MCF 10A (cell line): ENCODE measurements at regions not wholly inside any gene's neighbourhood (a gene's known extent, or its start where the extent isn't known, plus 50 kb on each side); places are given as distances from the start of the nearest gene placed in this dataset.

Source experiments
- BruUV-seq: library from RNA; stranded (reverse); fragments of 400-500 nt; replicated peaks from 2 replicates; lab custom pipeline; 2021; lab: Mats Ljungman, UMichigan
- CTCF ChIA-PET: fragments of 300-600 bp; sonication (Branson Sonifier 250); formaldehyde crosslinking; extraction: SDS; loops from one replicate; lab custom pipeline; 2021; ENCODE audit warnings: antibody characterized with exemption, inconsistent platforms; lab: Yijun Ruan, JAX
- POLR2A ChIA-PET: fragments of 300-600, 350-650 bp; sonication (Branson Sonifier 250); formaldehyde crosslinking; extraction: SDS; loops from one replicate; lab custom pipeline; 2020; ENCODE audit warnings: antibody characterized with exemption, inconsistent platforms; lab: Yijun Ruan, JAX
- DNase-seq: peaks from one replicate; pipeline ENCODE4 v3.0.0-alpha.2; 2018; ENCODE audit not compliant: unreplicated experiment
- H3K27ac Mint-ChIP-seq: one replicate; pipeline ENCODE4 v1.8.0; 2022; ENCODE audit warnings: mild to moderate bottlenecking, low read depth, mixed read lengths; ENCODE audit not compliant: unreplicated experiment
- H3K27me3 Mint-ChIP-seq: one replicate; pipeline ENCODE4 v1.8.0; 2022; ENCODE audit warnings: mixed read lengths; ENCODE audit not compliant: insufficient read depth, unreplicated experiment
- H3K36me3 Mint-ChIP-seq: one replicate; pipeline ENCODE4 v1.8.0; 2022; ENCODE audit warnings: mild to moderate bottlenecking, moderate library complexity, mixed read lengths; ENCODE audit not compliant: insufficient read depth, unreplicated experiment
- H3K4me1 Mint-ChIP-seq: one replicate; pipeline ENCODE4 v1.8.0; 2022; ENCODE audit warnings: mixed read lengths; ENCODE audit not compliant: insufficient read depth, unreplicated experiment
- H3K4me3 Mint-ChIP-seq: one replicate; pipeline ENCODE4 v1.8.0; 2022; ENCODE audit warnings: mild to moderate bottlenecking, moderate library complexity, mixed read lengths; ENCODE audit not compliant: unreplicated experiment
- H3K9me3 Mint-ChIP-seq: one replicate; pipeline ENCODE4 v1.8.0; 2022; ENCODE audit warnings: mixed read lengths; ENCODE audit not compliant: unreplicated experiment
- intact Hi-C: fragments of 100-400 bp; cut with micrococcal nuclease; formaldehyde crosslinking; loops from 2 replicates; pipeline ENCODE4 v1.14.1; 2022
- TF ChIP-seq, protein P1 (sequence below): fragments of 200-600 bp; IDR thresholded peaks from one replicate; pipeline ENCODE4 v1.8.0; 2022; ENCODE audit warnings: antibody characterized with exemption, mild to moderate bottlenecking; ENCODE audit not compliant: unreplicated experiment

GRCh38 chr1:199394856-199395255, 632.7 kb upstream of the NR5A2 start:
- H3K4me3 Mint-ChIP-seq, result no peak overlapping the region
- no peaks in the 10 kb centered on the region for H3K9me3 Mint-ChIP-seq
- no peaks in the 10 kb centered on the region for H3K27me3 Mint-ChIP-seq
- BruUV-seq, result no TSS peak
- peak; percentile 5 for DNase-seq
- no peaks in the 10 kb centered on the region for H3K4me1 Mint-ChIP-seq
- ChIA-PET CTCF (no interaction called here), POLR2A (no interaction called here)
- no peaks in the 10 kb centered on the region for H3K36me3 Mint-ChIP-seq
- TF ChIP-seq, protein P1, sequence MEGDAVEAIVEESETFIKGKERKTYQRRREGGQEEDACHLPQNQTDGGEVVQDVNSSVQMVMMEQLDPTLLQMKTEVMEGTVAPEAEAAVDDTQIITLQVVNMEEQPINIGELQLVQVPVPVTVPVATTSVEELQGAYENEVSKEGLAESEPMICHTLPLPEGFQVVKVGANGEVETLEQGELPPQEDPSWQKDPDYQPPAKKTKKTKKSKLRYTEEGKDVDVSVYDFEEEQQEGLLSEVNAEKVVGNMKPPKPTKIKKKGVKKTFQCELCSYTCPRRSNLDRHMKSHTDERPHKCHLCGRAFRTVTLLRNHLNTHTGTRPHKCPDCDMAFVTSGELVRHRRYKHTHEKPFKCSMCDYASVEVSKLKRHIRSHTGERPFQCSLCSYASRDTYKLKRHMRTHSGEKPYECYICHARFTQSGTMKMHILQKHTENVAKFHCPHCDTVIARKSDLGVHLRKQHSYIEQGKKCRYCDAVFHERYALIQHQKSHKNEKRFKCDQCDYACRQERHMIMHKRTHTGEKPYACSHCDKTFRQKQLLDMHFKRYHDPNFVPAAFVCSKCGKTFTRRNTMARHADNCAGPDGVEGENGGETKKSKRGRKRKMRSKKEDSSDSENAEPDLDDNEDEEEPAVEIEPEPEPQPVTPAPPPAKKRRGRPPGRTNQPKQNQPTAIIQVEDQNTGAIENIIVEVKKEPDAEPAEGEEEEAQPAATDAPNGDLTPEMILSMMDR, result no peak
- intact Hi-C loops, result no loop called here
- H3K27ac Mint-ChIP-seq, result no peak overlapping the region

DNA sequence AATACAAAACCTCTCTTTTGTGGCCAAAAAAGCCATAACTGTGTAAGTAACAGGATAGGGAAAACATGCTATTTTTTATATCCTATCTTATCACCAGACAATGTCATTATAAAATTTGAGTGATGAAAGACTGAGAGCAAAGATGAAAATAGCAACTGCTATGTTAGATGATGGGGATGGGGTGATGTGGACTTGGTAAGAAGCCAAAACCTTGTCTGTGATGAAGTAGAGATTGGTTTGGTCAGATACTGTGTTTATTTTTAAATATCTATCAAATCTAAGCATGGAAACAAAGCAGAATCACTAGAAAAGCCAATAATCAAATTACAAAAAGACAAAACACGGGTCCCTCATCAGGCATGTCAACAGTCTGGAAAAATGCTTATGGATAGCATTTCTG, 631.1 kb upstream of the NR5A2 start:
- H3K9me3 Mint-ChIP-seq, result no peaks in the 10 kb centered on the region
- intact Hi-C loops, result no loop called here
- no peak overlapping the region for H3K27ac Mint-ChIP-seq
- ChIA-PET POLR2A (no interaction called here), CTCF (interaction anchor here (1.2 kb wide), 1 partner anchor 25 kb away, joined by 4 read pairs; no protein-coding TSS in a partner anchor)
- no peaks in the 10 kb centered on the region for H3K4me1 Mint-ChIP-seq
- no peaks in the 10 kb centered on the region for H3K27me3 Mint-ChIP-seq
- BruUV-seq, result no TSS peak
- no peak overlapping the region for H3K4me3 Mint-ChIP-seq
- TF ChIP-seq, protein P1, result no peak
- DNase-seq, result no peak
- no peaks in the 10 kb centered on the region for H3K36me3 Mint-ChIP-seq

DNA sequence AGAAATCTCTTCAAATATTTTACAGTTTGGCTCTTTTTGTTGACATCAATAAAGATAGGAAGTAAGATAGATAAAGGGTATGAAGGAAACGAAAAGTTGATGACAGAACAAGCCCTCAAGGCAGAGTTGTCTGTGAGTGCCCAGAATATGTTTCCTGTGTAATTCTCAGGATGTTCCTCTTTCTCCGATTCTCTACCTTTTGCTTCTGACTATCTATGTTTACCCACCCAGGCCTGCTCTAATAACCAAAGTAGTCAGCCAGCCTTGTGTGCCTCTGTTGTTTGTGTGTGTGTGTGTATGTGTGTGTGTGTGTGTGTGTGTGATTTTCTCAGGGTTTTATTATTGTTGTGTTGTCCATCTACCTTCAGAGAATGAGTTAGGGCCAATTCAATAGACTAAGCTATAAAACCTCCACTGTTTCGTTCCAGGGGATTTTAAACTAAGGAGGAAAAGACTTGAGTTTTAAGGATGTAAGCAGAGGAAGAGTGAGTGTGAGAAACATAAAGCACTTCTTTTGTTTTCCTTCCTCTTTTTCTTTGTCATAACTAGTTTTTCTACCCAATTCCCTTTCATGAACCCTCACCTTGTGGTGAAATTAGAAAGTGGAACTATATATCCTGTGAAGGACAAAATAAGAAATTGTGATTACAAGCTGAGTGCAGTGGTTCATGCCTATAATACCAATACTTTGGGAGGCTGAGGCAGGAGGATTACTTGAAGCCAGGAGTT, 627.4 kb upstream of the NR5A2 start:
- no TSS peak for BruUV-seq
- H3K9me3 Mint-ChIP-seq, result no peaks in the 10 kb centered on the region
- intact Hi-C loops, result no loop called here
- H3K4me3 Mint-ChIP-seq, result no peak overlapping the region
- H3K36me3 Mint-ChIP-seq, result no peaks in the 10 kb centered on the region
- no peak for DNase-seq
- no peaks in the 10 kb centered on the region for H3K27me3 Mint-ChIP-seq
- no peaks in the 10 kb centered on the region for H3K4me1 Mint-ChIP-seq
- CTCF ChIA-PET, result interaction anchor here (0.5 kb wide), 1 partner anchor 614 kb away, joined by 4 read pairs; no protein-coding TSS in a partner anchor
- POLR2A ChIA-PET, result interaction anchor here (0.7 kb wide), 1 partner anchor 566 kb away, joined by 3 read pairs; no protein-coding TSS in a partner anchor
- no peak overlapping the region for H3K27ac Mint-ChIP-seq
- TF ChIP-seq, protein P1, result no peak

- TF ChIP-seq, protein P1, result no peak
- CTCF ChIA-PET, result interaction anchor here (0.6 to 1.4 kb wide), 4 partner anchors 16 to 651 kb away, joined by 3 to 7 read pairs (median 4); no protein-coding TSS in a partner anchor
- H3K4me1 Mint-ChIP-seq, result no peaks in the 10 kb centered on the region
Measured at GRCh38 chr1:199403531-199404116, 623.9 kb upstream of the NR5A2 start.

More at GRCh38 chr1:199403531-199404116, 623.9 kb upstream of the NR5A2 start:
- Mint-ChIP-seq H3K9me3 (no peaks in the 10 kb centered on the region), H3K36me3 (no peaks in the 10 kb centered on the region), H3K27ac (no peak overlapping the region), H3K4me3 (no peak overlapping the region), H3K27me3 (no peaks in the 10 kb centered on the region)
- BruUV-seq, result no TSS peak
- intact Hi-C loops, result no loop called here
- no peak for DNase-seq
- POLR2A ChIA-PET, result no interaction called here
